Stimulated activated CD4-positive, alpha-beta T cell treated with anti-CD3 and anti-CD28 coated beads, Interleukin-15, amount 100 ng/mL, for 24 hours (primary cell): ENCODE measurements at regions not wholly inside any gene's neighbourhood (a gene's known extent, or its start where the extent isn't known, plus 50 kb on each side); places are given as distances from the start of the nearest gene placed in this dataset.

Experiments used
- DNase-seq: peaks from one replicate; pipeline ENCODE4 v3.0.0-alpha.2; 2020

- DNase-seq: no peak
Measured at GRCh38 chr2:238562446-238562845, 135.7 kb downstream of the ASB1 start.

- no peak for DNase-seq
Measured at GRCh38 chr2:238563551-238563950, 136.8 kb downstream of the ASB1 start.

GRCh38 chr2:238564286-238564920 is 137.7 kb downstream of the ASB1 start:
- DNase-seq: no peak

- DNase-seq: no peak
Measured at GRCh38 chr2:238565031-238565430, 138.3 kb downstream of the ASB1 start.

GRCh38 chr2:238566001-238566645 is 139.4 kb downstream of the ASB1 start:
- no peak for DNase-seq

GRCh38 chr2:238567067-238567855 is 140.5 kb downstream of the ASB1 start:
- DNase-seq: no peak

GRCh38 chr2:238567996-238568395 is 141.3 kb downstream of the ASB1 start:
- no peak for DNase-seq

GRCh38 chr2:238568455-238569440 is 142.0 kb downstream of the ASB1 start:
- DNase-seq: no peak

- no peak for DNase-seq
Measured at GRCh38 chr2:238569507-238570195, 142.9 kb downstream of the ASB1 start.

- DNase-seq: no peak
Measured at GRCh38 chr2:238570391-238570790, 143.7 kb downstream of the ASB1 start.

- DNase-seq: no peak
Measured at GRCh38 chr2:238570926-238571325, 144.2 kb downstream of the ASB1 start.

- DNase-seq: no peak
Measured at GRCh38 chr2:238571661-238572372, 145.1 kb downstream of the ASB1 start.

GRCh38 chr2:238573065-238573778 is 146.5 kb downstream of the ASB1 start:
- DNase-seq: peak; percentile 49

- no peak for DNase-seq
Measured at GRCh38 chr2:238573916-238574315, 147.2 kb downstream of the ASB1 start.

GRCh38 chr2:238574490-238575271 is 148.0 kb downstream of the ASB1 start:
- DNase-seq: no peak

- DNase-seq: no peak
Measured at GRCh38 chr2:238576674-238577073, 149.9 kb downstream of the ASB1 start.

GRCh38 chr2:238578256-238578655 is 151.5 kb downstream of the ASB1 start:
- DNase-seq: no peak

GRCh38 chr2:238580486-238580885 is 153.8 kb downstream of the ASB1 start:
- no peak for DNase-seq

GRCh38 chr2:238581126-238581525 is 154.4 kb downstream of the ASB1 start:
- no peak for DNase-seq

- DNase-seq: no peak
Measured at GRCh38 chr2:238582159-238582558, 155.4 kb downstream of the ASB1 start.
